ENCODE measurements at regions not wholly inside any gene's neighbourhood (a gene's known extent, or its start where the extent isn't known, plus 50 kb on each side); places are given as distances from the start of the nearest gene placed in this dataset.
"Not testable (repeated sequence)": the region's sequence is repeated elsewhere in the genome, so short reads cannot be mapped to it uniquely, and the experiment has no call there.

DNA sequence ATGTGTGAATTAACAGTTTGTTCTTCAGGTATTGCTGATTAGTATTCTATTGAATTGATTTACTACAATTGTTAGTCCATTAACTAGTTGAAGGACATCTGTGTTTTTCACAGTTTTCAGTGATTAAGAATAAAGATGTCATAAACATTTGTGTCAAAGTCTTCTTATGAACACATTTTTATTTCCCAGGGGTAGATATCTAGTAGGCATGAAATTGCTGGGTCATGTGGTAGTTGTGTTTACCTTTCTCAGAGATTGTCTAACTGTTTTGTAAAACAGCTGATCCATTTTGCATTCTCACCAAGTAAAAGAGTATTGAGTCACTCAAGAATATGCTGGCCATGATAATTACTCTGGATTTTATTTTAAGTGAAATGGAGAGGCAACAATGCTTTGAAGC is 1145.3 kb downstream of the FSCB start:
- no peak for DNase-seq

DNA sequence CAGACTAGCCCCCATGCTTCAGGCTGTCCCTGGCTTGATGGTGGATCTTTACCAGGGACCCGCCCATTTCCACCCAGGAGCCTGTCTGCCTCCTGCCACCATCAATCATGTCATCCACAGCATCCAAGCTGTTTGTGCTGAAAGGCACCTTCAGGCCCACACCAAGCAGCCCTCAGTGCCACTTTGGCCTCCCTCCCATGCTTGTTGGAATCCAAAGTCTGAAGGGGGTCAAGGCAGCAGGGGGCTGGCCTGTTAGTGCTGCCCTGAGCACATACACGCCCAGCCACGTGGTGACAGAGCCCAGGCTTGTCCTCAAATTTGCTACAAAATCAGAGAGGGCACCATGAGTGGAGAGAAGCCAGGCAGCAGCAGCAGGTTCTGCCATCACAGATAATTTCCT is 1146.8 kb downstream of the FSCB start:
- DNase-seq, result no peak

DNA sequence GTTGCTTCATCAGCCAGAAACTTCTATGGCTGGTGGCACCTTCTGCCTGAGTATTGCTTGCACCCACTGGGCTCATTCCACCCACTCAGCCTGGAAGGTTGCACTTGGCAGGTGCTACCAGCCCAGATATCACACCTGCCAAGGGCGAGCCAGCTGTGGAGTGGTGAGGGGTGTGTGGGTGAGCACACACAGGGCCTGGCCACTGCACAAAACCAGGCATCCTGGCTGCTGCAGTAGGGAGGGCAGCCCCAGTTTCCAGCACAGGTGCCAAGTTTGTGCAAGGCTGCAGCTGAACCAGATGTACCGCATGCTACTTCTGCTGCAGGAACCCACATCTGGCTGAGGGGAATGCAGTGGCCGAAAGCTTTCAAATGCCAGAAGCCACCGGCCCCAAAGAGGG is 1147.8 kb downstream of the FSCB start:
- no peak for DNase-seq

DNA sequence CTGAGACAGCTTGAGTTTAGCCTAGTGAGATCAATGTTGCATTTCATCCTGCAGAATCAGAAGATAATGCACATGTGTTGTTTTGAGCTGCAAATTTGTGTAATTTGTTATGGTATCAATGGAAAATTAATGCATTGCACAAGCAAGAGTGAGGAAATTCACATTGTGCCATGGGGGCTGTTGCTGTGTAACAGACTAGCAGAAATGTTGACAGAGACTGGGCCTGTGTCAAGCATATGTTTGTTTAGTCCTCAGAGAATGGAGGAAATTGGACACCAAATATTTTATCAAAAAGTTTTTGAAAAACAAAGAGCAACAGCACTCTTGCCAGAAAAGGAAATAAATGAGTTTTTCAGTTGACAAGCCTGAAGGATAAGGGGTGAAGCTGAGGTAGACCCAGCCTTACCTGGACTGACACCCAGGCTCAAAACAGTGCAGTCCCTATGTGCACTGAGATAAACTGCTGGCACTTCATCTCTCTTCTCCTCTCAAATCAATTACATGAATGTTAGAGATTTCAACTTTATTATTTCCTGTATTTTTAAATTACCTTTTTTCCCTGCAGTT is 1150.0 kb downstream of the FSCB start:
- DNase-seq, result no peak

DNA sequence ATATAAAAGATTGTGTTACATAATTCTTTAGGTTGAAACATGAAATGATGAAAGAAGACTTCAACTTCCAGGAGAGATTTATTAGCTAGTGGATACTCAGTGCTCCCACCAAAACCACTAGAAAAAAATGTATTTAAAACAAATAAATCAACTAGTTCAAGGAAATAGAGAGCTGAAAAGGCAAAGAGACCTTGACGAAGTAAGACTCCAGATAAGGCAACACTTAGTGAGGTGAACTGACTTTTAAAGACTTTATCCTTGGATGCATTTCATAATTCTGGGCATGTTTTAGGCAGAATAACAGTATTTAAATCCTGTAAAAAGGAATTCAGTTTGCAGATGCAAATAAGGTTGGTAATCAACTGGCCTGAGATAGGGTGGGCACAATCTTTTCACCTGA is 1150.7 kb downstream of the FSCB start:
- DNase-seq, result no peak

DNA sequence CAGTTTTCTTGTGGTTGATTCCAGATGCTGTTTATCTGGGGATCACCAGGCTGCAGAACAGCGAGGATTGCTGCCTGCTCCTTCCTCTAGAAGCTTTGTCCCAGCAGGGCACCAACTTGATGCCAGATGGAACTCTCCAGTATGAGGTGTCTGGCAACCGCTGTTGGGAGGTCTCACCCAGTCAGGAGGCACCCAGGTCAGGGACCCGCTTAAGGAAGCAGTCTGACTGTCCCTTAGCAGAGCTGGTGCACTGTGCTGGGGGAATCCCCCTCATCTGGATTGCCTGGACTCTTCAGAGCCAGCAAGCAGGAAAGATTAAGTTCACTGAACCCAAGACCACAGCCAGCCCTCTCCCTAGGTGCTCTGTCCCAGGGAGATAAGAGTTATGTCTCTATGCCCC is 1165.2 kb downstream of the FSCB start:
- no peak for DNase-seq

DNA sequence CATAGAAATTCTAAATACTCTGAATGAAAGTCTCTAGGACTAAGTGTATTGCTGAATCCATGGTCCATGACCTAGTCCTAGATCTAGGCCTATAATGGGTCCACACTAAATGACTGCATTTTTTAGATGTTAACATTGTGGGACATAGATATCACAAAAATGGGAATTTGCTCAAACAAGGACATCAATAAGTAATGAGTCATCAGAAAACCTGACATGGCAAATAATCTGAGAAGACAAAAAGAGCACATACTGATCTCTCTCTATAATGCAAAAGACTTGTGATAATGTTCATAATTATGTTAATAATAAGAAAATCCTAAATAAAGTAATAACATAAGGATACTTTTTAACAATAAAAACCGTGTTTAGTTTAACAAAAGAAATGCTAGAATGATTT is 1168.4 kb downstream of the FSCB start:
- no peak for DNase-seq

DNA sequence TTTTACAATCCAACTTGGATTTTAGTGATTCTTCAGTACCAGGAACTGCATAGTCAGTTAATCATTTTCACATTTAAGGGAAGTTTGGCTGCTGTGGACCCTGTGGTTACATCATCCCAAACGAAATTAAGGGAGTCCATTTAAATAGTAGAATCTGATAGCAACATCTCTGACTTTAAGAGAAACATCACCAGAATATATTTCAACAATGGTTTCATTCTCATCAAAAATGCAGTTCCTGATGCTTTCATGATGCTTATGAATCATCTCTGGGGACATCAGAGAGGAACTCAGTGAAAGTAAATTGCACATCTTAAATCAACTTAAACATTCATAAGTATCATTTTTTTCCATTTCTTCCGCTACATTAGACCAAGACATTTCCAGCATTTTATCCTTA is 1170.7 kb downstream of the FSCB start:
- no peak for DNase-seq

DNA sequence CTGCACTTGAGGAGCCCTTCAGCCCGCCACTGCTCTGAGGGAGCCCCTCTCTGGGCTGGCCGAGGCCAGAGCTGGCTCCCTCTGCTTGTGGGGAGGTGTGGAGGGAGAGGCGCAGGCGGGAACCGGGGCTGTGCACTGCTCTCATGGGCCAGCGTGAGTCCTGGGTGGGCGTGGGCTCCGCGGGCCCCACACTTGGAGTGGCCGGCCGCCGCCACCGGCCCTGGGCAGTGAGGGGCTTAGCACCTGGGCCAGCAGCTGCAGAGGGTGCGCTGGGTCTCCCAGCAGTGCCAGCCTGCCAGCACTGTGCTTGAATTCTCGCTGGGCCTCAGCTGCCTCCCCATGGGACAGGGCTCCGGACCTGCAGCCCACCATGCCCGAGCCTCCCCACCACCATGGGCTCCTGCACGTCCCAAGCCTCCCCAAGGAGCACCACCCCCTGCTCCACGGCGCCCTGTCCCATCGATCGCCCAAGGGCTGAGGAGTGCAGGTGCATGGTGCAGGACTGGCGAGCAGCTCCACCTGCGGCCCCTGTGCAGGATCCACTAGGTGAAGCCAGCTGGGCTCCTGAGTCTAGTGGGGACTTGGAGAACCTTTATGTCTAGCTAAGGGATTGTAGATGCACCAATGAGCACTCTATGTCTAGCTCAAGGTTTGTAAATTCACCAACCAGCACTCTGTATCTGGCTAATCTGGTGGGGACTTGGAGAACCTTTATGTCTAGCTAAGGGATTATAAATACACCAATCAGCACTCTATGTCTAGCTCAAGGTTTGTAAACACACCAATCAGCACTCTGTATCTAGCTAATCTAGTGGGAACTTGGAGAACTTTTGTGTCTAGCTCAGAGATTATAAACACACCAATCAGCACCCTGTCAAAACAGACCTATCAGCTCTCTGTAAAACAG is 1180.3 kb downstream of the FSCB start:
- DNase-seq, result not testable (repeated sequence)

DNA sequence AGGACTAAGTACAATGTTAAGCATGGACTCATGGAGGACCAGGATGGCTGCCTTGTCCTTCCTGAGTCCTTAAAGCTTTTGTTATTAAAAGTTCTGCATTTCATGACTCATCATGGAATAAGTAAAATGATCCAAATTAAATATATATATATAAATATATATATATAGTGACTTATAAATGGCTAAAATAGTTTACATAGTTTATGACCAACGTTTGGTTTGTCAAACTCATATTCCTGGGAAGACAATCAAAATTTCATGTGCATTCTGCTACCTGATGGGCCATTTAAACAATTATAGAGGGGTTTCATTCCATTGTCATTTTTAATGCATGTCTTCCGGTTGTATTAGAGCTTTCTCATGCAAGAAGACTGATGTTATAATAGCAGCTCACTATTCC is 1190.7 kb downstream of the FSCB start:
- DNase-seq, result no peak

DNA sequence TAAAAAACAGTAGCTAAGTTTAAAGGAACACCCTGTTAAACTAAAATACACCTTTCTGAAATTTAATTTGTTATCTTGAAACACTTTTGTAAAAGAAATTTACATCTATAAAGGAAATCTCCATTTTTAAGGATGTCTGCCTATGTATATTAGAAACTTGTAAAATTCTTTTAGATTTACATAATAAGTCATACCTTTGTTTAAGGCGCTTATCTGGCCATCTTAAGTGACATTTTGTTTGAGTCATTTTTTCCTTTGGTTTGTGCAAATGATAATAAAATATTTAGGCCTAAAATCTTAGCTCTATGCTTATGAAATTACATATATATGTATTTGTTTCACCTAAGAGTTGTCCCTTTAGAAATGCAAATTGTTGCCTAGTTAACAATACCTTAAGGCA is 1193.4 kb downstream of the FSCB start:
- DNase-seq, result no peak

DNA sequence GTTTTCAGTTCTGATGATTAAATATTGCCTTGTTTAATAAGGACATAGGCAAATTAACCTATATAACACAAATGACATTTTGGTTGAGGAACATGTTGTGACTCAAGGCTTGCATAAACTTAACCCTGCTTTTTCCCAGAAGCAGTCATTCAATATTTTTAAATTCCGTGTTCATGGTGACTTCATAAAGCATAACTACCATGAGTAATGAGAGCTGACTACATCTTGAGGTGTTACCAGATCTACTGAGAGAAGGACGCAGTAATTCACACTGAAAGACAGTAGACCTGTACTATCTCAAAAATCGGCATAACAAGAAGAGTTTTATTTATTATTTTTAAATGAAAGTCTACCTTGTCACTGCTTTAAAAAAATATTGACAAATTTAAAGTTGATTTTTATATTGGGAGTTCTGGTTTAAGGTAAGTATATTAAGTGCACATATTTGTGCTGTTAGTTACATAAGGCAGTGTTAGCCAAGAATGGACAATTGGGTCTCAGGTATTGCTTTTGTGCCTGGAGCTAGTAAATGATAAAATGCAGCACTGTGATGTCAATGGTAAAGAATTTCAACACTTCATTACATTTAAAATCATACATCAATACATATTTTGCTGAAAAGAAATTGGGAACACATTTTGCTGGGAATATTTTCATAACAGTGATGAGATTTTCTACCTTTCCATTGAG is 1198.5 kb downstream of the FSCB start:
- DNase-seq, result no peak

DNA sequence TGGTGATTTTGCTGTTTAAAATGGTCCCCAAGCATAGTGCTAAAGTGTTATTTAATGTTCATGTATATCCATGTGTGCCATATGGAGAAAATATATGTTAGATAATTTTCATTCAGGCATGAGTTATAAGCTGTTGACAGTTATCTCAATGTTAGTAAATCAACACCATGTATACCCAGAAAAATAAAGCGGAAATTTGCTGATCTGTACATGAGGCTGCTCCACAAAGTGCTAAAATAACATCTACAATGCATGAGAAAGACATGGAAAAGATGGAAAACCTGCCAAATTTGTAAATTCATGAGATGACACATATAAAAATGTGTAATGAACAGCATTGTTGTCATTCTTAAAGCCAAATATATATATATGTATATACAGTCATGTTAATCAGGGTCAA is 1199.2 kb downstream of the FSCB start:
- no peak for DNase-seq

DNA sequence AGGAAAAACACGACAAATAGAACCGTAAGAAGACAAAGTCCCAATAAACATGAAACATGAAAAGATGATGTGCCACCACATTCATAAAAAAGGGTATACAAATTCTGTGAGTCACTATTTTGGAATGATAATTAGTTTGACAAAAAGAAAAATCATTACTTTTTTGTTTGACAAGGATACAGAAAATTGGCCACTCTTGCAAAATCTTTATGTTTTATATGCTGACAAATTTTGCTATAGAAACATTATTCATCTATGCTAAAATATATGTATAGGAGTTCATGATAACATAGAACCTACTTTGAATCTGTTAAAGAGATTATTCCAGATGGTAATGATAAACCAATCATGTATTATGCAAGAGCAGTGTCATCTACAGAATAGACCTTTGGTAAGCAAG is 1201.0 kb downstream of the FSCB start:
- no peak for DNase-seq

DNA sequence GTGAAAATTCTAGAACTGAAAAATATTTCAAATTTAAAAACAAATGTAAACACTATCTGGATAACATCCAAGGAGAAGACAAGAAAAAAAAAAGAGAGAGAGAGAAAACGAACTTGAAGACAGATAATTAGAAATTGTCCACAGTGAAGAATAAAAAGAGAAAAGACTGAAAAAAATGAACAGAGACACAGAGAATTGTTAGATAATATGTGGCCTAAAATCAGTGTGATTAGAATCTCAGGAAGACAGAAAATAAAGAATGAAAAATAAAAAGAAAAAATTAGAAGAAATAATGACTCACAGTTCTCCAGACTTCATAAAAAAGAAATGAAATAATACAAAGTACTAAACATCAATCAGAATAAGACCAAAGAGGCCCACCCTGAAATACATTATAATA is 1209.3 kb downstream of the FSCB start:
- DNase-seq, result no peak

DNA sequence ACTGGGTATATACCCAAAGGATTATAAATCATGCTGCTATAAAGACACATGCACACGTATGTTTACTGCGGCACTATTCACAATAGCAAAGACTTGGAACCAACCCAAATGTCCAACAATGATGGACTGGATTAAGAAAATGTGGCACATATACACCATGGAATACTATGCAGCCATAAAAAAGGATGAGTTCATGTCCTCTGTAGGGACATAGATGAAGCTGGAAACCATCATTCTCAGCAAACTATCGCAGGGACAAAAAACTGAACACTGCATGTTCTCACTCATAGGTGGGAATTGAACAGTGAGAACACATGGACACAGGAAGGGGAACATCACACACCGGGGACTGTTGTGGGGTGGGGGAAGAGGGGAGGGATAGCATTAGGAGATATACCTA is 1211.0 kb downstream of the FSCB start:
- DNase-seq, result not testable (repeated sequence)

DNA sequence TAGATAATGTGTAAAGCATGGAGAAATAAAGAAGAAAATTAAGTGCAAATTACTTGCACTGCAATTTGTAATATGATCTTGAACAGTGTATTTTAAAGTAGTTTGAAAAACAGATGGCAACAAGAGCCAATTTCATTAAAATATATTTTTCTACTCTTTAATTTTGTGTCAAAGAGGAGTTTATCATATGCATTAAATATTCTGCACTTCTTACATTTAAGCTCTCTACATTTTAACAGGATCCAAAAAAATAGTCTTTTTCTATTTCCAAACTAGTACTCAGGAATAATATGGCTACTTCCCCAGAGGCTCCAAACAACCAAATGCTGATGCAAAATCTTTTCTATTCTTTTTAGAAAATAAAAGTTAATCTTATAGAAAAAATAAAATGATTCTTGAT is 1221.5 kb downstream of the FSCB start:
- no peak for DNase-seq

DNA sequence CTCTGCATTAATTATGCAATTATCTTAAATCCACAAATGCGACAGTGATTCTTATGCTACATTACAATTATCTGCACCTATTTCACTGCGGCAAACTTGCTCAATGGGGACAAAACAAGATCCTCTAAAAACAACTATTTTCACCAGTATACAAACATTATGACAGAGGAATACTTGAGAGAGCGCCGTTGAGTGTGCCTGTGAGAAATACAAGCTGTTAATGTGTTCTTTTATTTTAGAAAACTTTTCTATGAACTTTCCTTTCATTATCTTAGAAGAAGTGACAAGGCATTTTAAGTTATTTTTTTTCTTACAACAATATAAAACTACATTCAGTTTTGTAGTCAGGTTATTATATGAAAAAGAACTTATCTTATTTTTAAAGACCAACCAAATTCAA is 1247.0 kb downstream of the FSCB start:
- no peak for DNase-seq

DNA sequence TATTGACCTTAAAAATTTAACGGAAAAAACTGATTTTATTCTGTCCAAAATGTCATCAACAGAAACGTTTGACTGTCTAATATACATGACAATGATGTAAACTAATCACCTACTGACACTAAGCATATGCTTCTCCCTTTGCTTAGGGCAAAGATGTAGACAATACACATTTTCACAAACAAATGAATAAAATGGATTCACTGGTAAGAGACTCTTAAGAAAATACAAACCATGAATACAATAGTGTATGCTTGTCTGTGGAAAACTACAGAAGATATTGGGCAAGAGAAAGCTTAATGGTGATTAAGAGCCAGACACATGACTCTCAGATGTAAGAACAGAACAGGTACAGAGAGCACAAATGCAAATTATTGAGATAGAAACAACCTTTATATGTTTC is 1248.7 kb downstream of the FSCB start:
- DNase-seq, result no peak

DNA sequence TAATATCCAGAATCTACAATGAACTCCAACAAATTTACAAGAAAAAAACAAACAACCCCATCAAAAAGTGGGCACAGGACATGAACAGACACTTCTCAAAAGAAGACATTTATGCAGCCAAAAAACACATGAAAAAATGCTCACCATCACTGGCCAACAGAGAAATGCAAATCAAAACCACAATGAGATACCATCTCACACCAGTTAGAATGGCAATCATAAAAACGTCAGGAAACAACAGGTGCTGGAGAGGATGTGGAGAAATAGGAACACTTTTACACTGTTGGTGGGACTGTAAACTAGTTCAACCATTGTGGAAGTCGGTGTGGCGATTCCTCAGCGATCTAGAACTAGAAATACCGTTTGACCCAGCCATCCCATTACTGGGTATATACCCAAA is 1250.1 kb downstream of the FSCB start:
- not testable (repeated sequence) for DNase-seq

DNA sequence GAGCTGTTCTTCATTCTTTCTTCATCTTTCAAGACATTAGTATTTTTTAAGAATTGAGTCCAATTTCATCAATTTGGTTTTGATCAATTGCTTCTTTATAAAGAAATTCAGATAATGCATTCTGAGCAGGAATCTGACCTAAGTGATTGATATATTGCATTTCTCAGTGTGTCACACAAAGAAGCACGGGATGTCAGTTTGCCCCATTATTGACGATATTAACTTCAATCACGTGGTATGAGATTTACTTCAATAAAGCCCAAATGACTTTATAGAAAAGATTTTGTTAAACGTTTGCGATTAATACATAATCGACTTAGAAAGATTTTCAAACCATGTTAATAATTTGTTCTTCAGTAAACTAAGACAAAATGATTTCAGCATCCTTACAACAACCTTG is 1254.2 kb downstream of the FSCB start:
- DNase-seq, result no peak

DNA sequence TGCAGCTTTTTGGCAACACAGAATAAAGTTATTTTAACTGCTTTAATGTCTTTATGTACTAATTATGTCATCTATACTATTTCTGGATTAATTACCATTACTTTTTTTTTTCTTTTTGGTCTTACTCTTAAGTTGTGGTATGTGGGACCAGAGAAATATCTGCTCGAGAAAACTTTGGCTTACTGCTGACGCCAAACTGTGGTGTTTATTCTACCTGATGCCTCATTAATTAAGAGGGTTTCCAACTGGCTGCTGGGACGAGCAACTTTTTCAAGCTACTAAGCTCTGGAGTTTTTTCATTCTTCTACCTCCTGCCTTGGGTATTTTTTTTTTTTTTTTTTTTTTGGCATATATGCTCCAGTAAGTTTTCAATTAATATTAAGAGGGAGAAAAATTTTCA is 1257.5 kb downstream of the FSCB start:
- no peak for DNase-seq

DNA sequence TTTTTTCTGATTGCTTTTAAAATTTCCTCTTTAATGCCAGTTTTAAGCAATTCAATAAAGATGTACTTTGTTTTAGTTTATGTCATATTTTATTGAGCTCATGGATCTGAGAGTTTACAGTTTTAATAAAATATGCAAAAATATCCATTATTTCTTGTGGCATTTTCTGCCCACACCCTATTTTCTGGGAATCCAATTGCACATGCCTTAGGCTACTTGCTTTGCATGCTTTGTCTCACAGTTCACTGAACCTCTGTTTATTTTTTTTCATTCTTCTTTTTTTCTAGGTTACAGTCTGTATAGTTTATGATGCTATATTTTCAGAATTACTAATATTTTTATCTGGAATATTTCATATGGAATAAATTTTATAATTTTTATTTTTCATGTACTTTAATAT is 1258.0 kb downstream of the FSCB start:
- no peak for DNase-seq

DNA sequence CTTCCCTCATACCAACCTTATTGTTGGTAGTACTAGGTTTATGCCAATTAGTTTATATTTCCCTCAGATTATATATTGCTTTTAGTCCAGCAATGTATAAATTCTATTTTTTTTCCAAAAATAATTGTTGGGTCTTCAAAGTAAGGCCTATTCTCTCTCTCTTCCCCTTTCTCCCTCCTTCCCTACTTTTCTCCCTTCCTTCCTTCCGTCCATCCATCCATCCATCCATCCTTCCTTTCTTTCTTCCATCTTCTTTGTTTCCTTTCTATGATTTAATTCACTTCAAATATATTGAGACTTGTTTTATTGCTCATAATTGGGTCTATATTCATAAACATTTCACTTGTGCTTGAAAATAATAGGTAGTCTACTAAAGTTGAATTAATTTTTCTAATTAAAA is 1259.2 kb downstream of the FSCB start:
- no peak for DNase-seq
